ENCODE measurements at regions not wholly inside any gene's neighbourhood (a gene's known extent, or its start where the extent isn't known, plus 50 kb on each side); places are given as distances from the start of the nearest gene placed in this dataset.

DNA sequence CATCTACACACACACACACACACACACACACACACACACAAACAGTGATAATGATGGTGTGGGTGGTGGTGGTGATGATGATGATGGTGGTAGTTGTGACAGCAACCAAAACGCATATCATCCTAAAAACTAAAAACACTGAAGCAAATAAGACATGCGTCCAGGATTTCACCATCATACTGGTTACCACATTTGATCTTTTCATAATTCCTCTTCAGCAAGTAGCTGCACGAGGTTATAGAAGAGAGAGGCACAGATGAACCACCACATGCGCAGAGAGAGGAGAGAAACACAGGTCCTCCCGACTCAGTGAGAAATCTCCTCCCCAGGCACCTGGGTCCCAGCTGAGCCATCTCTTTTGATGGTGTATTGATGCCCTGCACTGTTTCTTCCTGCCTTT, 393.3 kb downstream of the METTL4 start:
- no peaks in the 10 kb centered on the region for H3K27me3 ChIP-seq (ENCODE audit: insufficient read depth, low read length)
- H2AFZ ChIP-seq (ENCODE audit: low read depth, low read length) = no peak overlapping the region
- no peaks in the 10 kb centered on the region for H3K36me3 ChIP-seq (ENCODE audit: insufficient read depth, low read length)
- peaks cover 19% of the 10 kb centered on the region for H3K4me1 ChIP-seq (ENCODE audit: insufficient read depth, low read length)
- no peak overlapping the region for H3K4me3 ChIP-seq (ENCODE audit: low read length)
- no peaks in the 10 kb centered on the region for H3K9me3 ChIP-seq (ENCODE audit: low read length)

DNA sequence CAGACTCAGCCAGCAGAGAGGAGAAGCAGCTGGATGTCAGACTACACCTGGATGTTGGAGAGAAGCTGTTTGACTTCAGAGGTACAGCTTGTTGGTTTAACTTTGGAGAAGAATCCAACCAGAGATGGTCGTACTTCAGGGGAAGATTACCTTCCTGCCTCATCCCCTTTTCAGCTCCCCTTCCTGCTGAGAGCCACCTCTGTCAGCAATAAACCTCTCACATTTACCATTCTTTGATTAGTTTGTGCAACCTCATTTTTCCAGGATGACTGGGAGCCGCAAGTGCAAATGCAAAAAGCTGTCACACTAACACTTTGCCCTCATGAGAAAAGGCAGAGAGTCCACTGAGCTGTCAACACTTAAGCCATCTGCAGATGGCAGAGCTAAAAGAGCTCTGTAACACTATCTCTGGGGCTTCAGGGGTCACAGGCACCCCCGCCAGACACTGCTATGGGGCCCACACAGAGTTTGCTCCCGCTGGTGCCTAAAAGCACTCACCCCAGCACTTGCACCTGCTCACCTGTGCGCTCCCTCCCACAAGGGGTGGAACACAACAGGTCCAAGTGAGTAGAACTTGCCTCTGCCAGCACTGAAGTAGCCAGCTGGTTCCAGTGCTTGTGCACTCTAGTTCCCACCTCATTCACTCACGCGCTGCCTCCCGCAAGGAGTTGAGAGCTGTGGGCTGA, 391.7 kb downstream of the METTL4 start:
- no peaks in the 10 kb centered on the region for H3K36me3 ChIP-seq (ENCODE audit: insufficient read depth, low read length)
- peaks cover 2% of the 10 kb centered on the region for H3K27me3 ChIP-seq (ENCODE audit: insufficient read depth, low read length)
- H2AFZ ChIP-seq (ENCODE audit: low read depth, low read length) = no peak overlapping the region
- no peak overlapping the region for H3K4me3 ChIP-seq (ENCODE audit: low read length)
- H3K4me1 ChIP-seq (ENCODE audit: insufficient read depth, low read length) = peaks cover 3% of the 10 kb centered on the region
- H3K9me3 ChIP-seq (ENCODE audit: low read length) = no peaks in the 10 kb centered on the region

DNA sequence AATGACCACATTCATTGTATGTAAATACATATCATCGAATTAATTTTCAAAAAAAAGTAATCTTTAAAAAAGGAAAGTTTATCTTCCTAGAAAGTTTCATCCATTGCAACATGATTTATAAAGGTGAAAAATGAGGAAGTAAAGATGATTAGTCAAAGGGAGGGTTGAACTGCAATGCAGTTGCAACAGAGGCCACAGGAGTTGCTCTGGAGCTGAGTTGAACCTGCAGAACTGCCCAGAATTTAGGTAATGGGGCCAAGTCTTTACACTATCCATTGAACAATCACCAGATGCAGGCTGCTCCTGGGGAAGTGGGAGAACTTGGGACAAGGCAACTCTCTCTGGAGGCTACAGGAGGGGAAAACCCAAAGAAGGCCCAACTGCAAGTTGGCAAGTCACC, 390.7 kb downstream of the METTL4 start:
- Histone ChIP-seq H3K36me3 (ENCODE audit: insufficient read depth, low read length) (no peaks in the 10 kb centered on the region), H2AFZ (ENCODE audit: low read depth, low read length) (no peak overlapping the region), H3K9me3 (ENCODE audit: low read length) (no peaks in the 10 kb centered on the region), H3K27me3 (ENCODE audit: insufficient read depth, low read length) (peaks cover 2% of the 10 kb centered on the region), H3K4me3 (ENCODE audit: low read length) (no peak overlapping the region), H3K4me1 (ENCODE audit: insufficient read depth, low read length) (no peaks in the 10 kb centered on the region)

DNA sequence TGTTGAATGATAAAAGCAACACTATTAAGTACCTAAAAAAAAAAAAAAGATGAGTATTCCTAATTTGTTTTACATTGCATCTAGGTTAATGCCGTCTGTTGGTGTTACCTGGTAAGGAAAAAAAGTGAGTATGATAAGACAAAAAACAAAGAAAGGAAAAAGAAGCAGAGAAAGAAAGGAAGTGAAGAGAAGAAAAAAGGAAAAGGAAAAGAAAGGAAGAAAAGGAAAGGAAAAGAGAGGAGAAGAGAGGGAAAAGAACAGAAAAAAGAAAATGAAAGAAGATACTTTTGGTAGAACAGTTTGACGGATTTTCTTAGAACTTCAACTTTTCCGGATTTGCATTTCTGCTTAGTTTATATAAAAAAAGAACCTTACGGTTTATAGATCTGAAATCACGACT, 387.9 kb downstream of the METTL4 start:
- Histone ChIP-seq H3K4me1 (ENCODE audit: insufficient read depth, low read length) (no peaks in the 10 kb centered on the region), H3K9me3 (ENCODE audit: low read length) (no peaks in the 10 kb centered on the region), H3K27me3 (ENCODE audit: insufficient read depth, low read length) (peaks cover 2% of the 10 kb centered on the region), H3K4me3 (ENCODE audit: low read length) (no peak overlapping the region), H2AFZ (ENCODE audit: low read depth, low read length) (no peak overlapping the region), H3K36me3 (ENCODE audit: insufficient read depth, low read length) (no peaks in the 10 kb centered on the region)

DNA sequence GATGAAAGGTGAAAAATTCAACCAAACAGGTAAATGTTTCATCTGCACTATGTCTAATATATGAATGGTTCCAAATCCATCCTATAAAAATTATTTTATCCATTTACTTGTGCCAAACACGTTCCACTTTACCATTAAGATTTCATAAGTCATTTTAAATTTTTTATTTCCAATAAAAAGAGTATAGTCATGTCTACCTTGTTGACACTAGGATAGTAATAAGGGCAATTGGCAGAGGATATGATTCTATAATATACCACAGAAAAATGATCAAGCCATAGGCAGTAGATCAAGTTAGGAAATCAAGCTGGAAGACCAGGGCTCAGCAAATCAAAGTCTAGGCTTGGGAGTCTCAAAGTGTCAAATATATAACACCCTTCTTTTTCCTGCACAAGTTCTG, 384.3 kb downstream of the METTL4 start:
- Histone ChIP-seq H3K4me3 (ENCODE audit: low read length) (no peak overlapping the region), H3K36me3 (ENCODE audit: insufficient read depth, low read length) (no peaks in the 10 kb centered on the region), H3K9me3 (ENCODE audit: low read length) (no peaks in the 10 kb centered on the region), H2AFZ (ENCODE audit: low read depth, low read length) (no peak overlapping the region), H3K4me1 (ENCODE audit: insufficient read depth, low read length) (no peaks in the 10 kb centered on the region), H3K27me3 (ENCODE audit: insufficient read depth, low read length) (peaks cover 2% of the 10 kb centered on the region)

DNA sequence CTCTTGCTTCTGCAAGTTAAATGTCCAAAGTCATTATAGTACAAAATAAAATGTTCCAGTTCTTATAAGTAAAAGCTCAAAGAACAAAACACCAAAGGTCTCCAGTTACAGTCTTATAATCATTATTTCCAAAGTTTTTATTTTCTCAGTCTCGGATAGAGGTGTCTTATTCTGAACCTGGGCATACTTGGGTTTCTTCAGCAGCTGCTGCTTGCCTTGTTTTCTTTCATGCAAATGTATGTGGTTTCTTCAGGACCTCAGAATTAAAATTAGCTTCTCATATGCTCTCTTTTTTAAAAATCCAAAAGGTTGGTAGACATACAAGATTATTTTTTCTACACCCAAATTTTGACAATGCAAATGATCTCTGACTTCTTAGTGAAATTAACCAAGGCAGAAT, 383.0 kb downstream of the METTL4 start:
- Histone ChIP-seq H3K27me3 (ENCODE audit: insufficient read depth, low read length) (peaks cover 2% of the 10 kb centered on the region), H3K9me3 (ENCODE audit: low read length) (no peaks in the 10 kb centered on the region), H3K4me1 (ENCODE audit: insufficient read depth, low read length) (no peaks in the 10 kb centered on the region), H3K36me3 (ENCODE audit: insufficient read depth, low read length) (no peaks in the 10 kb centered on the region), H3K4me3 (ENCODE audit: low read length) (no peak overlapping the region), H2AFZ (ENCODE audit: low read depth, low read length) (no peak overlapping the region)

DNA sequence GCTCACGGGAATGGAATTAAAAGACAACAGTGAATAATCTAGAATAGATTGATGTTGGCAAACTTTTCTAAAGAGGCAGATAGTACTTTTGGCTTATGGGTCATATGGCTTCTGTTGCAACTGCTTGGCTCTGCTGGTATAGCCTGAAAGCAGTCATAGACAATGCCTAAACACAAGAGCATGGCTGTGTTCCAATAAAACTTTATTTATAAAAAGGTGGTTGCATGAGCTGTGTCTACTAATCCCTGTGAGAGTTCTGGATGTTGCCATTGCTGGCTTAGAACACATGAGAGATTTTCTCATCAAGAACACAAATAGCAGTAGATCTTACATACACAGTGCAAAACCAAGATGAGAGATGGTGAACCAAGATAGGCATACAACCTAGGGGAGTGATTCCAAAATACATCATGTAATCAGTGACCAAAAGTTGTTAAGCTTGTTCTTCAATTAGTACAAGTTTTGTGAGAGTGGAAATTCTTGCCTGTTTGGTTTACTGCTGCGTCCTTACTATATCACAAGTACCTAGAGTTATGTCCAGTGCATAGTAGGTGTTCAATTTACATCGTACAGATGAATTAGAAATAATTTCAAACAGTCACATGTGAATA, 380.0 kb downstream of the METTL4 start:
- H3K4me1 ChIP-seq (ENCODE audit: insufficient read depth, low read length) = no peaks in the 10 kb centered on the region
- H3K36me3 ChIP-seq (ENCODE audit: insufficient read depth, low read length) = no peaks in the 10 kb centered on the region
- no peak overlapping the region for H2AFZ ChIP-seq (ENCODE audit: low read depth, low read length)
- H3K9me3 ChIP-seq (ENCODE audit: low read length) = no peaks in the 10 kb centered on the region
- no peak overlapping the region for H3K4me3 ChIP-seq (ENCODE audit: low read length)
- no peaks in the 10 kb centered on the region for H3K27me3 ChIP-seq (ENCODE audit: insufficient read depth, low read length)

DNA sequence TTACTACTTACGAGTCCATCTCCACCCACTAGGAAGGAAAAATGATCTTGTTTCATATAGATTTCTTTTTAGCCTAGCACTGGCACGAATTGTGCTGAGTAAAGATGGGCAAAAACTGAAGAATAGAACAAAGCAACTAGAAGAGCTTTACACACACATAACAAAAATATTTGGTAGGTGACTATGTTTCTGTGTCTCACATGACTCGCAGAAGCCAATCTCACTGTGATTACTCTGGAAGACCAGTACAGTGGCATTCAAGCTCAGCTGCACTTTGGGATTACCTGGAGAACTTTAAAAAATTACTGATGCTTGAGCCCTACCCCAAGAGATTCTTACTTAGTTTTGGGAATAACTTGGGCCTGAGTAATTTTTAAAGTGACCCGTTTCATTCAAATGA, 378.7 kb downstream of the METTL4 start:
- Histone ChIP-seq H3K36me3 (ENCODE audit: insufficient read depth, low read length) (no peaks in the 10 kb centered on the region), H3K4me3 (ENCODE audit: low read length) (no peak overlapping the region), H3K4me1 (ENCODE audit: insufficient read depth, low read length) (no peaks in the 10 kb centered on the region), H2AFZ (ENCODE audit: low read depth, low read length) (no peak overlapping the region), H3K27me3 (ENCODE audit: insufficient read depth, low read length) (no peaks in the 10 kb centered on the region), H3K9me3 (ENCODE audit: low read length) (no peaks in the 10 kb centered on the region)

DNA sequence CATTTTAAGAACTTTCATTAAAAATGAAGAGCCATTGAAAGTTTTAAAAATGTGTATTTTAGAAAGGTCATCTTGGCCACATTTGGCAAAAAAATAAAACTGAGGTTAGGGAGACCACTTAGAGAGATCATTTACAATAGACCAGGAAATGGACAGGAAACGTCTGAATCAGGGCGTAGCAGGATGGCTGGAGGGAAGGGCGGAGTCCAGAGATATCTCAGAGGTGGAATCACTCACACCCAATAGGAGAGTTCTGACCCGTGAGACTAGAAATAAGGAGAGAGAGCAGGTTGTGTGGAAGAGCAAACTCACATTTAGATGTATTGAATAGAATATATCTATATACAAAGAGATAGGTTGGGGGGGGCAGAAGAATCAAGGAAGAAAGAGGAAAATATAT, 373.4 kb downstream of the METTL4 start:
- no peak overlapping the region for H2AFZ ChIP-seq (ENCODE audit: low read depth, low read length)
- H3K9me3 ChIP-seq (ENCODE audit: low read length) = no peaks in the 10 kb centered on the region
- H3K27me3 ChIP-seq (ENCODE audit: insufficient read depth, low read length) = no peaks in the 10 kb centered on the region
- H3K36me3 ChIP-seq (ENCODE audit: insufficient read depth, low read length) = no peaks in the 10 kb centered on the region
- H3K4me3 ChIP-seq (ENCODE audit: low read length) = no peak overlapping the region
- H3K4me1 ChIP-seq (ENCODE audit: insufficient read depth, low read length) = no peaks in the 10 kb centered on the region

DNA sequence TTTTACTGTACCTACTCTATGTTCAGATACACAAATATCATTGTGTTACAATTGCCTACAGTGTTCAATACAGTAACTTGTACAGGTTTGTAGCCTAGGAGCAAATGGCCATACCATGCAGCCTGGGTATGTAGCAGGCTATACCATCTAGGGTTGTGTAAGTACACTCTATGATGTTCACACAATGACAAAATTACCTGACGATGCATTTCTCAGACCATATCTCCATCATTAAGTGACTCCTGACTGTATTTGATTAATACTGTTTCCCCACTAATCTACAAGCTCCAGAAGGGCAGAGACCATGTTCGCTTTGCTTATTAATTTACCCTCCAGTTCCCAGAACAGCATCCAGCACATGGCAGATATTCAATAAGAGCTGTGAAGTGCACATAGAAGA, 372.2 kb downstream of the METTL4 start:
- no peaks in the 10 kb centered on the region for H3K36me3 ChIP-seq (ENCODE audit: insufficient read depth, low read length)
- H3K4me1 ChIP-seq (ENCODE audit: insufficient read depth, low read length) = no peaks in the 10 kb centered on the region
- H3K27me3 ChIP-seq (ENCODE audit: insufficient read depth, low read length) = no peaks in the 10 kb centered on the region
- no peaks in the 10 kb centered on the region for H3K9me3 ChIP-seq (ENCODE audit: low read length)
- H3K4me3 ChIP-seq (ENCODE audit: low read length) = no peak overlapping the region
- no peak overlapping the region for H2AFZ ChIP-seq (ENCODE audit: low read depth, low read length)

DNA sequence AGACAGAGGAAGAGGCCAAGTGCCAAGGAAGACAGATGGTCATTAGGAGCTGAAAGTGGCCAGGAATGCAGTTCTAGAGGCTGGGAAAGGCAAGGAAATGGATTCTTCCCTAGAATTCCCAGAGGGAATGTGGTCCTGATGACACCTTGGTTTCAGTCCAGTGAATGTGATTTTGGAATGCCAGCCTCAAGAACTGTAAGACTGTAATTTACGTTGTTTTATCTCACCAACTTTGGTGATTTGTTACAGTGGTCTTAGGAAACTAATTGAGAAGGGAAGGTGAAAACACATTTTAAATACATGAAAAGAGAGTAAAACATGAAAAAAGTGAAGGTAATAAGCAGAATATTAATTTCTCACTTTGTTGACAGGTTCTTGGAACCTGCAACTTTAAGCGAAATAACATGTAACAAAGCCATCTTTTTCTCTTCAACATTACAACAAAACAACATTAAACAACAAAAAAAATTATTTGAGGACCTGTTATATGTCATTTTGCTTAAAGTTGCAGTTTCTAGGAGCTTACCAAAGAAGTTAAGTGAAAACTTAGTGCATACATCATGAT, 370.2 kb downstream of the METTL4 start:
- H3K4me1 ChIP-seq (ENCODE audit: insufficient read depth, low read length) = no peaks in the 10 kb centered on the region
- no peaks in the 10 kb centered on the region for H3K36me3 ChIP-seq (ENCODE audit: insufficient read depth, low read length)

DNA sequence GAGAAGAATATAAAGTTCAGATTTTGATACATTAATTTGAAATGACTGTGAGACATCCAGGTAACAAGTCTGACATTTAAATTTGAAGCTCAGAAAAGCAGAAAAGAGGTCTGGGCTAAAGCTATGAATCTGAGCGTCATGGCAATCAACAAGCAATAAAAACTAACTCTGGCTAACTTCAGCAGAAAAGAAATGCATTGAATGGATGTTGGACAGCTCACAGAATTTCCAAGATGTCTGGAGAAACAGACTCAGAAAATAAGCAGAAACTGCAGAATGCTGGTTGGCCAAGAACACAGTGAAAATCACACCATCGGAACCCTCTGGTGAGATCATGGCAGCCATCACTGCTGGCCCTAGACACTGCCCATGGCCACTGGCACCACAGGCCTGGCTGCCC, 366.6 kb downstream of the METTL4 start:
- Histone ChIP-seq H2AFZ (ENCODE audit: low read depth, low read length) (no peak overlapping the region), H3K4me1 (ENCODE audit: insufficient read depth, low read length) (no peaks in the 10 kb centered on the region), H3K27me3 (ENCODE audit: insufficient read depth, low read length) (no peaks in the 10 kb centered on the region), H3K4me3 (ENCODE audit: low read length) (no peak overlapping the region), H3K9me3 (ENCODE audit: low read length) (no peaks in the 10 kb centered on the region), H3K36me3 (ENCODE audit: insufficient read depth, low read length) (no peaks in the 10 kb centered on the region)

More for the DNA sequence above, 370.2 kb downstream of the METTL4 start:
- H3K9me3 ChIP-seq (ENCODE audit: low read length) = no peaks in the 10 kb centered on the region
- no peaks in the 10 kb centered on the region for H3K27me3 ChIP-seq (ENCODE audit: insufficient read depth, low read length)
- no peak overlapping the region for H3K4me3 ChIP-seq (ENCODE audit: low read length)
- H2AFZ ChIP-seq (ENCODE audit: low read depth, low read length) = no peak overlapping the region

DNA sequence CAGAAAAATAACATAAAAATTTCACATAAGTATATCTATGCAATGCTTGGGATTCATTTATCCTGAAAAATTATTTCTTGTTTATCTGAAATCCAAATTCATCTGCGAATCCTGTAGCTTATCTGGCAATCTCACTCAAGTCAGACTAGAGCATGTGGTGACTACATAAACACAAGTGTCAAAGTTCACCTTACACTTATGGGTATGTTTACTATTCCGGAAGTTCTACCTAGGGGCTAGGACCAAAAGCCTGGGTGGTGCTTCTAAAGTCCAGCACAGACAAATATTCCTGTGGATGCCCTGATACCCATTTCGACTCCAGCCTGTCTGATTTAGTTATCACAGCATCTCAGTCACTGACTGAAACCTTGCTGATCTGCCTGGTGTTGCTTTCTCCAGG, 364.0 kb downstream of the METTL4 start:
- H3K4me1 ChIP-seq (ENCODE audit: insufficient read depth, low read length) = no peaks in the 10 kb centered on the region

More for the DNA sequence above, 364.0 kb downstream of the METTL4 start:
- H3K36me3 ChIP-seq (ENCODE audit: insufficient read depth, low read length) = no peaks in the 10 kb centered on the region
- H3K9me3 ChIP-seq (ENCODE audit: low read length) = no peaks in the 10 kb centered on the region
- no peaks in the 10 kb centered on the region for H3K27me3 ChIP-seq (ENCODE audit: insufficient read depth, low read length)
- no peak overlapping the region for H2AFZ ChIP-seq (ENCODE audit: low read depth, low read length)
- H3K4me3 ChIP-seq (ENCODE audit: low read length) = no peak overlapping the region
